H1 (cell line): ENCODE measurements at regions not wholly inside any gene's neighbourhood (a gene's known extent, or its start where the extent isn't known, plus 50 kb on each side); places are given as distances from the start of the nearest gene placed in this dataset.

ENCODE experiments used
- CTCF ChIA-PET: fragments of 300-600 bp; sonication (Branson Sonifier 250); formaldehyde crosslinking; loops from one replicate; lab custom pipeline; 2021; ENCODE audit not compliant: partially characterized antibody; lab: Charles Lee
- POLR2A ChIA-PET: fragments of 300-600 bp; sonication (Branson Sonifier 250); formaldehyde crosslinking; loops from one replicate; lab custom pipeline; 2021; ENCODE audit warnings: inconsistent platforms; ENCODE audit not compliant: partially characterized antibody; lab: Charles Lee
- DNase-seq, 2 experiments: peaks; one replicate each; pipeline versions ENCODE4 v3.0.0 to v3.0.0-alpha.2; 2010 to 2022; ENCODE audit warnings: low spot score in 2 of 2, low read depth in 1 of 2, mixed read lengths in 1 of 2
- FAIRE-seq: peaks from 2 replicates; lab custom pipeline; 2011; peaks lifted over from hg19 to GRCh38; lab: Jason Lieb, UNC
- H2AFZ ChIP-seq: 2 replicates; pipeline ENCODE4 v1.8.1; 2012; ENCODE audit warnings: low read length, inconsistent platforms
- H2AK5ac ChIP-seq: 2 replicates; pipeline ENCODE4 v1.6.1; 2013; ENCODE audit warnings: low read depth, low read length
- H2BK120ac ChIP-seq: replicated peaks from 2 replicates; pipeline ENCODE3; 2013; ENCODE audit warnings: low read depth, low read length, inconsistent platforms
- H2BK12ac ChIP-seq: 2 replicates; pipeline ENCODE4 v1.6.1; 2013; ENCODE audit warnings: low read depth, low read length
- H2BK15ac ChIP-seq: 2 replicates; pipeline ENCODE4 v1.6.1; 2013; ENCODE audit warnings: low read length
- H2BK20ac ChIP-seq: 2 replicates; pipeline ENCODE4 v1.6.1; 2013; ENCODE audit warnings: low read length
- H2BK5ac ChIP-seq: 2 replicates; pipeline ENCODE4 v1.6.1; 2013; ENCODE audit warnings: low read depth, low read length
- H3K14ac ChIP-seq: 2 replicates; pipeline ENCODE4 v1.6.1; 2013; ENCODE audit warnings: inconsistent platforms; ENCODE audit not compliant: insufficient read length
- H3K18ac ChIP-seq: 2 replicates; pipeline ENCODE4 v1.6.1; 2013; ENCODE audit warnings: low read length; ENCODE audit errors: extremely low read depth
- H3K23ac ChIP-seq: 2 replicates; pipeline ENCODE4 v1.6.1; 2013; ENCODE audit warnings: inconsistent platforms; ENCODE audit not compliant: insufficient read length
- H3K23me2 ChIP-seq: 2 replicates; pipeline ENCODE4 v1.6.1; 2013; ENCODE audit warnings: low read depth, low read length
- H3K27ac ChIP-seq: 2 replicates; pipeline ENCODE4 v1.6.1; 2011; ENCODE audit warnings: low read depth, low read length, inconsistent platforms
- H3K27me3 ChIP-seq, 4 experiments: replicated peaks in 1 of 4; 1 replicate in 1 of 4; 2 replicates in 3 of 4; pipeline versions ENCODE4 v1.6.1 to v1.8.1; 2011 to 2013; ENCODE audit warnings: low read length in 3 of 4, mild to moderate bottlenecking in 3 of 4, inconsistent platforms in 2 of 4, mixed read lengths in 2 of 4, moderate library complexity in 1 of 4; ENCODE audit not compliant: control insufficient read depth in 3 of 4, insufficient read depth in 3 of 4; ENCODE audit errors: extremely low read depth in 1 of 4
- H3K36me3 ChIP-seq, 4 experiments: 2 replicates each; pipeline versions ENCODE4 v1.6.1 to v1.8.1; 2011 to 2013; ENCODE audit warnings: mild to moderate bottlenecking in 4 of 4, low read length in 3 of 4, moderate library complexity in 2 of 4, control low read depth in 1 of 4, inconsistent platforms in 1 of 4; ENCODE audit not compliant: insufficient read depth in 4 of 4, control insufficient read depth in 2 of 4
- H3K4ac ChIP-seq: replicated peaks from 2 replicates; pipeline ENCODE3; 2013; ENCODE audit warnings: low read length, low read depth, mixed read lengths, inconsistent platforms; ENCODE audit not compliant: insufficient read length
- H3K4me1 ChIP-seq, 4 experiments: replicated peaks in 1 of 4; 1 replicate in 1 of 4; 2 replicates in 3 of 4; pipeline versions ENCODE4 v1.6.1 to v1.8.1; 2011 to 2013; ENCODE audit warnings: low read length in 3 of 4, inconsistent platforms in 2 of 4, mixed read lengths in 1 of 4; ENCODE audit not compliant: insufficient read depth in 4 of 4, control insufficient read depth in 3 of 4
- H3K4me2 ChIP-seq, 2 experiments: 2 replicates each; pipeline versions ENCODE4 v1.6.1 to v1.8.1; 2011 to 2013; ENCODE audit warnings: low read depth in 2 of 2, low read length in 2 of 2, control low read depth in 1 of 2, inconsistent platforms in 1 of 2, mild to moderate bottlenecking in 1 of 2; ENCODE audit not compliant: insufficient read depth in 1 of 2
- H3K4me3 ChIP-seq, 4 experiments: fragments of 200-600, 300-600 bp in 1 of 4; sonication (generic), shearing (Covaris generic), sonication (Bioruptor Twin) in 1 of 4; 2 replicates each; pipeline versions ENCODE4 v1.5.1 to v1.8.1; 2011 to 2016; ENCODE audit warnings: low read length in 4 of 4, low read depth in 3 of 4, control low read depth in 2 of 4, inconsistent platforms in 2 of 4, mild to moderate bottlenecking in 2 of 4, mixed read lengths in 1 of 4, moderate library complexity in 1 of 4; ENCODE audit not compliant: insufficient read depth in 2 of 4; ENCODE audit errors: extremely low read depth in 1 of 4
- H3K56ac ChIP-seq: replicated peaks from 2 replicates; pipeline ENCODE3; 2013; ENCODE audit warnings: low read depth, mild to moderate bottlenecking, mixed read lengths, low read length, inconsistent platforms; ENCODE audit not compliant: insufficient read length
- H3K79me1 ChIP-seq: 2 replicates; pipeline ENCODE4 v1.6.1; 2013; ENCODE audit warnings: low read depth, low read length, control low read depth
- H3K79me2 ChIP-seq, 2 experiments: 2 replicates each; pipeline versions ENCODE4 v1.6.1 to v1.8.1; 2012 to 2013; ENCODE audit warnings: low read length in 2 of 2, mild to moderate bottlenecking in 2 of 2, inconsistent platforms in 1 of 2; ENCODE audit not compliant: insufficient read depth in 2 of 2, control insufficient read depth in 1 of 2
- H3K9ac ChIP-seq, 4 experiments: replicated peaks in 1 of 4; 1 replicate in 1 of 4; 2 replicates in 3 of 4; pipeline versions ENCODE4 v1.6.1 to v1.8.1; 2011 to 2013; ENCODE audit warnings: low read depth in 3 of 4, low read length in 3 of 4, control low read depth in 2 of 4, mild to moderate bottlenecking in 2 of 4, moderate library complexity in 2 of 4, inconsistent platforms in 1 of 4; ENCODE audit errors: extremely low read depth in 1 of 4
- H3K9me3 ChIP-seq, 2 experiments: 2 replicates each; pipeline versions ENCODE4 v1.6.1 to v1.8.1; 2012 to 2013; ENCODE audit warnings: mild to moderate bottlenecking in 2 of 2, moderate library complexity in 2 of 2, control low read depth in 1 of 2, inconsistent platforms in 1 of 2, low read depth in 1 of 2, low read length in 1 of 2, mixed read lengths in 1 of 2; ENCODE audit not compliant: insufficient read depth in 2 of 2
- H4K20me1 ChIP-seq, 2 experiments: replicated peaks in 1 of 2; 2 replicates each; pipeline versions ENCODE3 to v1.8.1; 2011 to 2013; ENCODE audit warnings: inconsistent platforms in 2 of 2, low read length in 2 of 2, mild to moderate bottlenecking in 1 of 2; ENCODE audit not compliant: insufficient read depth in 2 of 2, control insufficient read depth in 1 of 2
- H4K5ac ChIP-seq: 2 replicates; pipeline ENCODE4 v1.6.1; 2013; ENCODE audit warnings: low read length, low read depth, mixed read lengths, inconsistent platforms; ENCODE audit not compliant: insufficient read length
- H4K8ac ChIP-seq: 2 replicates; pipeline ENCODE4 v1.8.0; 2013; ENCODE audit warnings: mild to moderate bottlenecking, moderate library complexity, low read length, inconsistent platforms; ENCODE audit not compliant: insufficient read depth; ENCODE audit errors: extremely low read depth
- H4K91ac ChIP-seq: replicated peaks from 2 replicates; pipeline ENCODE3; 2013; ENCODE audit warnings: low read length, mixed read lengths, inconsistent platforms; ENCODE audit not compliant: insufficient read length
- CBX5 ChIP-seq: fragments of 300-800, 300-1000 bp; sonication (generic); IDR thresholded peaks from 2 replicates; pipeline ENCODE4 v1.7.1; 2016; ENCODE audit warnings: antibody characterized with exemption, low read length, low read depth
- CHD2 ChIP-seq: IDR thresholded peaks from 2 replicates; pipeline ENCODE4 v1.6.1; 2012; ENCODE audit warnings: low read length, improper control_type of control experiment
- EGR1 ChIP-seq: IDR thresholded peaks from 2 replicates; pipeline ENCODE4 v1.6.1; 2011; ENCODE audit warnings: low read depth, low read length, borderline replicate concordance
- FOSL1 ChIP-seq: IDR thresholded peaks from 2 replicates; pipeline ENCODE4 v1.6.1; 2011; ENCODE audit warnings: mild to moderate bottlenecking, low read depth, low read length, moderate library complexity; ENCODE audit not compliant: insufficient read depth
- HDAC6 ChIP-seq: IDR thresholded peaks from one replicate; pipeline ENCODE4 v1.7.1; 2012; ENCODE audit warnings: low read depth, mild to moderate bottlenecking, inconsistent platforms, low read length, moderate library complexity
- JUN ChIP-seq: IDR thresholded peaks from 2 replicates; pipeline ENCODE4 v1.6.1; 2011; ENCODE audit warnings: low read depth, mild to moderate bottlenecking, improper control_type of control experiment, low read length
- KDM4A ChIP-seq: IDR thresholded peaks from one replicate; pipeline ENCODE4 v1.7.1; 2012; ENCODE audit warnings: low read depth, mild to moderate bottlenecking, moderate library complexity, low read length, inconsistent platforms; ENCODE audit not compliant: severe bottlenecking
- POLR2AphosphoS5 ChIP-seq: IDR thresholded peaks from 2 replicates; pipeline ENCODE4 v1.6.1; 2011; ENCODE audit warnings: low read depth, low read length
- RXRA ChIP-seq: IDR thresholded peaks from 2 replicates; pipeline ENCODE4 v1.6.1; 2011; ENCODE audit warnings: low read depth, mild to moderate bottlenecking, low read length, moderate library complexity; ENCODE audit not compliant: insufficient read depth
- SIRT6 ChIP-seq: IDR thresholded peaks from one replicate; pipeline ENCODE4 v1.7.1; 2012; ENCODE audit warnings: low read length, inconsistent platforms
- SRF ChIP-seq: IDR thresholded peaks from 2 replicates; pipeline ENCODE4 v1.6.1; 2011; ENCODE audit warnings: mild to moderate bottlenecking, low read depth, low read length, moderate library complexity
- TBP ChIP-seq: IDR thresholded peaks from 2 replicates; pipeline ENCODE4 v1.6.1; 2011; ENCODE audit warnings: low read depth, low read length, improper control_type of control experiment
- WGBS, 2 experiments: shearing (Covaris generic) in 1 of 2; methylation state at CpG; one replicate each; pipeline versions ENCODE4 v1.1.6 to v1.1.7; 2013 to 2015; ENCODE audit warnings: low lambda C conversion rate in 2 of 2, mixed read lengths in 2 of 2, inconsistent platforms in 1 of 2, low coverage in 1 of 2, missing lambda C conversion rate in 1 of 2; ENCODE audit not compliant: insufficient replicate concordance in 2 of 2, insufficient coverage in 1 of 2, insufficient read length in 1 of 2; ENCODE audit errors: extremely low coverage in 1 of 2, missing lambda C conversion rate in 1 of 2; 5-methylcytosine and 5-hydroxymethylcytosine counted together
- TF ChIP-seq, protein P1 (sequence below): IDR thresholded peaks from 2 replicates; pipeline ENCODE4 v1.6.1; 2012; ENCODE audit warnings: low read length, inconsistent platforms
- TF ChIP-seq, protein P2 (sequence below): IDR thresholded peaks from 2 replicates; pipeline ENCODE4 v1.6.1; 2012; ENCODE audit warnings: inconsistent platforms

DNA sequence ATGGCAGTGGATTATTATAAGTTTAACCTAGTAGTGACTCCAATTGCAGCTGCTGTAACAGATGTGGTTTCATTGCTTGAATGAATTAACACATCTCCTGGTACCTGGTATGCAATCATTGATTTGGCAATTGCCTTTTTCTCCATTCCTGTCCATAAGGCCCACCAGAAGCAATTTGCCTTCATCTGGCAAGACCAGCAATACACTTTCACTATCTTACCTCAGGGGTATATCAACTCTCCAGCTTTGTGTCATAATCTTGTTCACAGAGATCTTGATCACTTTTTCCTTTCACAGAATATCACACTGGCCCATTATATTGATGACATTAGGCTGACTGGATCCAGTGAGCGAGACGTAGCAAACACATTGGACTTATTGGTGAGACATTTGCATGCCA lies 128.7 kb upstream of the ZC3H12C start:
- DNase-seq (no peak), FAIRE-seq (no peak)
- no peak overlapping the region for H4K5ac ChIP-seq
- H3K4me3 ChIP-seq = no peak overlapping the region
- POLR2A ChIA-PET = no interaction called here
- H4K91ac ChIP-seq = no peak overlapping the region
- WGBS, 2 experiments = 100% methylated on average over 2 of the region's 2 CpGs; no CpG with 5 or more reads in 1 of the 2 experiments
- no peaks in the 10 kb centered on the region; a peak in 2 of 7 replicates for H3K4me1 ChIP-seq
- no peak overlapping the region for H3K14ac ChIP-seq
- H4K8ac ChIP-seq = no peak overlapping the region
- H3K27me3 ChIP-seq = no peaks in the 10 kb centered on the region
- H2BK15ac ChIP-seq = no peak overlapping the region
- CTCF ChIA-PET = no interaction called here
- H3K79me2 ChIP-seq = no peaks in the 10 kb centered on the region
- no peaks in the 10 kb centered on the region for H3K9me3 ChIP-seq
- no peaks in the 10 kb centered on the region for H3K79me1 ChIP-seq
- H2BK120ac ChIP-seq = no peak overlapping the region
- H2AK5ac ChIP-seq = no peak overlapping the region
- H3K9ac ChIP-seq = no peak overlapping the region
- no peak overlapping the region for H3K23ac ChIP-seq
- H2BK12ac ChIP-seq = no peak overlapping the region
- no peak overlapping the region for H3K4ac ChIP-seq
- H3K4me2 ChIP-seq = no peak overlapping the region
- no peaks in the 10 kb centered on the region for H4K20me1 ChIP-seq
- H3K18ac ChIP-seq = no peak overlapping the region
- H3K56ac ChIP-seq = no peak overlapping the region
- no peak overlapping the region for H3K27ac ChIP-seq
- H3K36me3 ChIP-seq = no peaks in the 10 kb centered on the region
- H2BK5ac ChIP-seq = no peak overlapping the region
- no peaks in the 10 kb centered on the region for H3K23me2 ChIP-seq
- no peak overlapping the region for H2AFZ ChIP-seq
- H2BK20ac ChIP-seq = no peak overlapping the region
- TF ChIP-seq EGR1 (no peak), RXRA (no peak), SRF (no peak), CHD2 (no peak), SIRT6 (no peak), KDM4A (no peak), TBP (no peak), JUN (no peak), CBX5 (no peak), HDAC6 (no peak), FOSL1 (no peak), POLR2AphosphoS5 (no peak)
- TF ChIP-seq, protein P1, sequence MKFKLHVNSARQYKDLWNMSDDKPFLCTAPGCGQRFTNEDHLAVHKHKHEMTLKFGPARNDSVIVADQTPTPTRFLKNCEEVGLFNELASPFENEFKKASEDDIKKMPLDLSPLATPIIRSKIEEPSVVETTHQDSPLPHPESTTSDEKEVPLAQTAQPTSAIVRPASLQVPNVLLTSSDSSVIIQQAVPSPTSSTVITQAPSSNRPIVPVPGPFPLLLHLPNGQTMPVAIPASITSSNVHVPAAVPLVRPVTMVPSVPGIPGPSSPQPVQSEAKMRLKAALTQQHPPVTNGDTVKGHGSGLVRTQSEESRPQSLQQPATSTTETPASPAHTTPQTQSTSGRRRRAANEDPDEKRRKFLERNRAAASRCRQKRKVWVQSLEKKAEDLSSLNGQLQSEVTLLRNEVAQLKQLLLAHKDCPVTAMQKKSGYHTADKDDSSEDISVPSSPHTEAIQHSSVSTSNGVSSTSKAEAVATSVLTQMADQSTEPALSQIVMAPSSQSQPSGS = no peak
- TF ChIP-seq, protein P2, sequence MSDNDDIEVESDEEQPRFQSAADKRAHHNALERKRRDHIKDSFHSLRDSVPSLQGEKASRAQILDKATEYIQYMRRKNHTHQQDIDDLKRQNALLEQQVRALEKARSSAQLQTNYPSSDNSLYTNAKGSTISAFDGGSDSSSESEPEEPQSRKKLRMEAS = no peak
